ENCODE measurements at regions not wholly inside any gene's neighbourhood (a gene's known extent, or its start where the extent isn't known, plus 50 kb on each side); places are given as distances from the start of the nearest gene placed in this dataset.

- no peak for DNase-seq (ENCODE audit: low read depth in 1 of 2, low spot score in 1 of 2)
These were observed 156.5 kb upstream of the EGFLAM start for GRCh38 chr5:38101897-38102296.

- no peak for DNase-seq (ENCODE audit: low read depth in 1 of 2, low spot score in 1 of 2)
These were observed 158.9 kb upstream of the EGFLAM start for GRCh38 chr5:38099205-38100168.

GRCh38 chr5:38094889-38095288, 163.5 kb upstream of the EGFLAM start:
- no peak for DNase-seq (ENCODE audit: low read depth in 1 of 2, low spot score in 1 of 2)

- no peak for DNase-seq (ENCODE audit: low read depth in 1 of 2, low spot score in 1 of 2)
These were observed 164.5 kb upstream of the EGFLAM start for GRCh38 chr5:38093855-38094254.

- no peak for DNase-seq (ENCODE audit: low read depth in 1 of 2, low spot score in 1 of 2)
These were observed 171.6 kb upstream of the EGFLAM start for GRCh38 chr5:38086777-38087176.

GRCh38 chr5:38079620-38080402, 178.5 kb upstream of the EGFLAM start:
- DNase-seq (ENCODE audit: low read depth in 1 of 2, low spot score in 1 of 2), result no peak

- no peak for DNase-seq (ENCODE audit: low read depth in 1 of 2, low spot score in 1 of 2)
These were observed 180.2 kb upstream of the EGFLAM start for GRCh38 chr5:38078161-38078560.

- no peak for DNase-seq (ENCODE audit: low read depth in 1 of 2, low spot score in 1 of 2)
These were observed 180.7 kb upstream of the EGFLAM start for GRCh38 chr5:38077652-38078051.

- no peak for DNase-seq (ENCODE audit: low read depth in 1 of 2, low spot score in 1 of 2)
These were observed 186.3 kb upstream of the EGFLAM start for GRCh38 chr5:38071831-38072694.

- DNase-seq (ENCODE audit: low read depth in 1 of 2, low spot score in 1 of 2), result no peak
These were observed 187.9 kb upstream of the EGFLAM start for GRCh38 chr5:38070304-38070950.

- no peak for DNase-seq (ENCODE audit: low read depth in 1 of 2, low spot score in 1 of 2)
These were observed 189.0 kb upstream of the EGFLAM start for GRCh38 chr5:38069360-38069759.

GRCh38 chr5:38060354-38060753, 198.0 kb upstream of the EGFLAM start:
- no peak for DNase-seq (ENCODE audit: low read depth in 1 of 2, low spot score in 1 of 2)

- DNase-seq (ENCODE audit: low read depth in 1 of 2, low spot score in 1 of 2), result no peak
These were observed 198.5 kb upstream of the EGFLAM start for GRCh38 chr5:38059876-38060275.

- no peak for DNase-seq (ENCODE audit: low read depth in 1 of 2, low spot score in 1 of 2)
These were observed 206.4 kb upstream of the EGFLAM start for GRCh38 chr5:38051711-38052511.

- no peak for DNase-seq (ENCODE audit: low read depth in 1 of 2, low spot score in 1 of 2)
These were observed 208.6 kb upstream of the GDNF start for GRCh38 chr5:38048400-38048799.

GRCh38 chr5:38046103-38046502, 206.3 kb upstream of the GDNF start:
- no peak for DNase-seq (ENCODE audit: low read depth in 1 of 2, low spot score in 1 of 2)

GRCh38 chr5:38045446-38045845, 205.6 kb upstream of the GDNF start:
- no peak for DNase-seq (ENCODE audit: low read depth in 1 of 2, low spot score in 1 of 2)

- DNase-seq (ENCODE audit: low read depth in 1 of 2, low spot score in 1 of 2), result no peak
These were observed 200.0 kb upstream of the GDNF start for GRCh38 chr5:38039826-38040225.

GRCh38 chr5:38039091-38039490, 199.2 kb upstream of the GDNF start:
- no peak for DNase-seq (ENCODE audit: low read depth in 1 of 2, low spot score in 1 of 2)

- no peak for DNase-seq (ENCODE audit: low read depth in 1 of 2, low spot score in 1 of 2)
These were observed 196.9 kb upstream of the GDNF start for GRCh38 chr5:38036765-38037164.

Measured in activated T-helper 1 cell treated with anti-CD3 and anti-CD28 coated beads, Interleukin-2, amount 50 U/mL, for 16 hours (primary cell).